H9 (cell line): ENCODE measurements at regions not wholly inside any gene's neighbourhood (a gene's known extent, or its start where the extent isn't known, plus 50 kb on each side); places are given as distances from the start of the nearest gene placed in this dataset.

Source experiments
- DNase-seq: peaks from one replicate; pipeline ENCODE4 v3.0.0-alpha.2; 2017
- H2AFZ ChIP-seq: one replicate; pipeline ENCODE4 v1.6.1; 2013; ENCODE audit warnings: mild to moderate bottlenecking, low read length, control low read depth, moderate library complexity
- H2AK5ac ChIP-seq: 2 replicates; pipeline ENCODE4 v1.6.1; 2013; ENCODE audit warnings: low read length, control low read depth, mixed read lengths; ENCODE audit not compliant: insufficient read length
- H2BK120ac ChIP-seq: one replicate; pipeline ENCODE4 v1.6.1; 2013; ENCODE audit warnings: low read depth, mild to moderate bottlenecking, low read length, control low read depth, inconsistent platforms; ENCODE audit not compliant: poor library complexity, severe bottlenecking
- H2BK12ac ChIP-seq: 2 replicates; pipeline ENCODE4 v1.6.1; 2013; ENCODE audit warnings: low read length, control low read depth, mixed read lengths, low read depth; ENCODE audit not compliant: insufficient read length
- H2BK15ac ChIP-seq: 2 replicates; pipeline ENCODE4 v1.6.1; 2013; ENCODE audit warnings: low read depth, low read length, control low read depth
- H2BK20ac ChIP-seq: one replicate; pipeline ENCODE4 v1.6.1; 2013; ENCODE audit warnings: low read depth, mild to moderate bottlenecking, low read length, control low read depth, inconsistent platforms; ENCODE audit not compliant: poor library complexity, severe bottlenecking
- H2BK5ac ChIP-seq: 2 replicates; pipeline ENCODE4 v1.6.1; 2013; ENCODE audit warnings: low read length, control low read depth, mixed read lengths; ENCODE audit not compliant: insufficient read length
- H3K14ac ChIP-seq: 2 replicates; pipeline ENCODE4 v1.6.1; 2013; ENCODE audit warnings: low read length, control low read depth; ENCODE audit not compliant: insufficient read depth
- H3K18ac ChIP-seq: 2 replicates; pipeline ENCODE4 v1.6.1; 2013; ENCODE audit warnings: low read depth, mild to moderate bottlenecking, mixed read lengths, low read length, control low read depth; ENCODE audit not compliant: insufficient read length
- H3K23ac ChIP-seq: 2 replicates; pipeline ENCODE4 v1.6.1; 2013; ENCODE audit warnings: low read length, control low read depth, mixed read lengths, low read depth; ENCODE audit not compliant: insufficient read length
- H3K23me2 ChIP-seq: 2 replicates; pipeline ENCODE4 v1.6.1; 2013; ENCODE audit warnings: low read depth, mild to moderate bottlenecking, mixed read lengths, low read length, control low read depth; ENCODE audit not compliant: insufficient read length, poor library complexity, severe bottlenecking
- H3K27ac ChIP-seq: 2 replicates; pipeline ENCODE4 v1.5.1; 2013; ENCODE audit warnings: low read length, control low read depth, mixed read lengths, low read depth; ENCODE audit not compliant: insufficient read length
- H3K27me3 ChIP-seq: 2 replicates; pipeline ENCODE4 v1.6.1; 2013; ENCODE audit warnings: low read length, control low read depth, inconsistent platforms; ENCODE audit not compliant: insufficient read depth
- H3K4ac ChIP-seq: 2 replicates; pipeline ENCODE4 v1.6.1; 2013; ENCODE audit warnings: low read depth, mild to moderate bottlenecking, control low read depth, inconsistent platforms, low read length, moderate library complexity
- H3K4me1 ChIP-seq: 2 replicates; pipeline ENCODE4 v1.6.1; 2013; ENCODE audit warnings: low read length, control low read depth, inconsistent platforms; ENCODE audit not compliant: insufficient read depth
- H3K4me2 ChIP-seq: 2 replicates; pipeline ENCODE4 v1.6.1; 2013; ENCODE audit warnings: low read length, control low read depth, mixed read lengths; ENCODE audit not compliant: insufficient read length, insufficient read depth
- H3K56ac ChIP-seq: 2 replicates; pipeline ENCODE4 v1.6.1; 2013; ENCODE audit warnings: low read depth, mild to moderate bottlenecking, mixed read lengths, low read length, control low read depth; ENCODE audit not compliant: insufficient read length
- H3K79me1 ChIP-seq: 2 replicates; pipeline ENCODE4 v1.6.1; 2013; ENCODE audit warnings: low read depth, mild to moderate bottlenecking, moderate library complexity, low read length, control low read depth, inconsistent platforms; ENCODE audit not compliant: insufficient read depth, poor library complexity, severe bottlenecking
- H3K79me2 ChIP-seq: 2 replicates; pipeline ENCODE4 v1.6.1; 2013; ENCODE audit warnings: low read length, control low read depth, inconsistent platforms; ENCODE audit not compliant: insufficient read depth
- H3K9ac ChIP-seq: 2 replicates; pipeline ENCODE4 v1.6.1; 2013; ENCODE audit warnings: low read length, control low read depth, mixed read lengths; ENCODE audit not compliant: insufficient read length; ENCODE audit errors: extremely low read depth
- H3K9me3 ChIP-seq: one replicate; pipeline ENCODE4 v1.6.1; 2013; ENCODE audit warnings: low read depth, low read length, inconsistent platforms; ENCODE audit not compliant: control insufficient read depth
- H3T11ph ChIP-seq: one replicate; pipeline ENCODE4 v1.6.1; 2013; ENCODE audit warnings: mild to moderate bottlenecking, low read length, control low read depth, inconsistent platforms
- H4K20me1 ChIP-seq: one replicate; pipeline ENCODE4 v1.6.1; 2013; ENCODE audit not compliant: control insufficient read depth, insufficient read length, insufficient read depth
- H4K5ac ChIP-seq: 2 replicates; pipeline ENCODE4 v1.6.1; 2013; ENCODE audit warnings: low read depth, mild to moderate bottlenecking, mixed read lengths, low read length, control low read depth; ENCODE audit not compliant: insufficient read length
- H4K8ac ChIP-seq: replicated peaks from 2 replicates; pipeline ENCODE4 v1.6.1; 2013; ENCODE audit warnings: low read length, control low read depth, mixed read lengths, low read depth; ENCODE audit not compliant: insufficient read length
- H4K91ac ChIP-seq: 2 replicates; pipeline ENCODE4 v1.6.1; 2013; ENCODE audit warnings: low read depth, mild to moderate bottlenecking, moderate library complexity, mixed read lengths, low read length, control low read depth; ENCODE audit not compliant: insufficient read length
- H3K27ac Mint-ChIP-seq, 3 experiments: 2 replicates in 2 of 3; 3 replicates in 1 of 3; pipeline ENCODE4 v1.8.0; 2020 to 2021; ENCODE audit warnings: mixed read lengths in 3 of 3, mild to moderate bottlenecking in 1 of 3, moderate library complexity in 1 of 3
- H3K27me3 Mint-ChIP-seq: 2 replicates; pipeline ENCODE4 v1.8.0; 2021; ENCODE audit warnings: low read depth, mild to moderate bottlenecking, moderate library complexity, mixed read lengths
- H3K36me3 Mint-ChIP-seq, 3 experiments: 2 replicates in 2 of 3; 3 replicates in 1 of 3; pipeline ENCODE4 v1.8.0; 2020 to 2021; ENCODE audit warnings: low read depth in 3 of 3, mixed read lengths in 3 of 3; ENCODE audit not compliant: insufficient read depth in 1 of 3
- H3K4me1 Mint-ChIP-seq, 2 experiments: 2 replicates each; pipeline ENCODE4 v1.8.0; 2020; ENCODE audit warnings: mixed read lengths in 2 of 2
- H3K4me3 Mint-ChIP-seq, 2 experiments: 2 replicates in 1 of 2; 3 replicates in 1 of 2; pipeline ENCODE4 v1.8.0; 2020 to 2021; ENCODE audit warnings: mild to moderate bottlenecking in 2 of 2, mixed read lengths in 2 of 2, moderate library complexity in 1 of 2
- H3K9me3 Mint-ChIP-seq, 2 experiments: 2 replicates in 1 of 2; 3 replicates in 1 of 2; pipeline ENCODE4 v1.8.0; 2020; ENCODE audit warnings: mild to moderate bottlenecking in 2 of 2, mixed read lengths in 2 of 2, moderate library complexity in 1 of 2
- WGBS: extraction: QIAGEN DNeasy Blood & Tissue Kit; methylation state at CpG from one replicate; pipeline ENCODE4 v1.1.7; 2013; ENCODE audit warnings: missing lambda C conversion rate, low lambda C conversion rate, mixed read lengths; ENCODE audit not compliant: insufficient read length; ENCODE audit errors: extremely low coverage; 5-methylcytosine and 5-hydroxymethylcytosine counted together
- TF ChIP-seq, protein P1 (sequence below): fragments of 200-600 bp; sonication (generic); conservative IDR thresholded peaks from 3 replicates; pipeline ENCODE4 v1.8.0; 2021; ENCODE audit warnings: antibody characterized with exemption, mild to moderate bottlenecking

GRCh38 chr3:6657591-6657990, 203.3 kb upstream of the GRM7 start:
- Mint-ChIP-seq H3K27ac (no peak overlapping the region), H3K9me3 (peaks cover 27 to 39% of the 10 kb centered on the region in 2 experiments), H3K27me3 (no peaks in the 10 kb centered on the region), H3K4me1 (no peaks in the 10 kb centered on the region), H3K4me3 (no peak overlapping the region), H3K36me3 (peaks cover 17 to 25% (median 21%) of the 10 kb centered on the region in 3 experiments)
- H2BK120ac ChIP-seq, result no peak overlapping the region
- no peak overlapping the region for H3K14ac ChIP-seq
- no peak overlapping the region for H2BK5ac ChIP-seq
- H3K23me2 ChIP-seq, result no peaks in the 10 kb centered on the region
- H2AFZ ChIP-seq, result no peak overlapping the region
- peaks cover 12% of the 10 kb centered on the region for H3K9me3 ChIP-seq
- H4K91ac ChIP-seq, result no peak overlapping the region
- no peak overlapping the region for H4K8ac ChIP-seq
- H2AK5ac ChIP-seq, result no peak overlapping the region
- H3K27me3 ChIP-seq, result no peaks in the 10 kb centered on the region
- no peak overlapping the region for H3T11ph ChIP-seq
- TF ChIP-seq, protein P1, sequence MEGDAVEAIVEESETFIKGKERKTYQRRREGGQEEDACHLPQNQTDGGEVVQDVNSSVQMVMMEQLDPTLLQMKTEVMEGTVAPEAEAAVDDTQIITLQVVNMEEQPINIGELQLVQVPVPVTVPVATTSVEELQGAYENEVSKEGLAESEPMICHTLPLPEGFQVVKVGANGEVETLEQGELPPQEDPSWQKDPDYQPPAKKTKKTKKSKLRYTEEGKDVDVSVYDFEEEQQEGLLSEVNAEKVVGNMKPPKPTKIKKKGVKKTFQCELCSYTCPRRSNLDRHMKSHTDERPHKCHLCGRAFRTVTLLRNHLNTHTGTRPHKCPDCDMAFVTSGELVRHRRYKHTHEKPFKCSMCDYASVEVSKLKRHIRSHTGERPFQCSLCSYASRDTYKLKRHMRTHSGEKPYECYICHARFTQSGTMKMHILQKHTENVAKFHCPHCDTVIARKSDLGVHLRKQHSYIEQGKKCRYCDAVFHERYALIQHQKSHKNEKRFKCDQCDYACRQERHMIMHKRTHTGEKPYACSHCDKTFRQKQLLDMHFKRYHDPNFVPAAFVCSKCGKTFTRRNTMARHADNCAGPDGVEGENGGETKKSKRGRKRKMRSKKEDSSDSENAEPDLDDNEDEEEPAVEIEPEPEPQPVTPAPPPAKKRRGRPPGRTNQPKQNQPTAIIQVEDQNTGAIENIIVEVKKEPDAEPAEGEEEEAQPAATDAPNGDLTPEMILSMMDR, result no peak
- no peak overlapping the region for H3K4me2 ChIP-seq
- H3K4me1 ChIP-seq, result no peaks in the 10 kb centered on the region
- H3K9ac ChIP-seq, result no peak overlapping the region
- H4K20me1 ChIP-seq, result no peaks in the 10 kb centered on the region
- H3K4ac ChIP-seq, result no peak overlapping the region
- no peaks in the 10 kb centered on the region for H3K79me1 ChIP-seq
- H3K18ac ChIP-seq, result no peak overlapping the region
- H3K56ac ChIP-seq, result no peak overlapping the region
- no peak overlapping the region for H2BK20ac ChIP-seq
- no peak overlapping the region for H2BK12ac ChIP-seq
- no peak for DNase-seq
- H2BK15ac ChIP-seq, result no peak overlapping the region
- no peak overlapping the region for H3K23ac ChIP-seq
- H3K79me2 ChIP-seq, result no peaks in the 10 kb centered on the region
- no peak overlapping the region for H3K27ac ChIP-seq
- WGBS, result no CpG with 5 or more reads among the region's 2 CpGs
- H4K5ac ChIP-seq, result no peak overlapping the region
